HEK293 (cell line): ENCODE measurements at regions not wholly inside any gene's neighbourhood (a gene's known extent, or its start where the extent isn't known, plus 50 kb on each side); places are given as distances from the start of the nearest gene placed in this dataset.

Experiments
- CTCF ChIA-PET: fragments of 350-600 bp; formaldehyde crosslinking; extraction: SDS; loops from one replicate; lab custom pipeline; 2021; ENCODE audit warnings: antibody characterized with exemption; lab: Yijun Ruan, JAX
- POLR2A ChIA-PET: fragments of 300-600 bp; formaldehyde crosslinking; extraction: SDS; loops from one replicate; lab custom pipeline; 2020; ENCODE audit warnings: antibody characterized with exemption, inconsistent platforms; lab: Yijun Ruan, JAX
- H3K27ac ChIP-seq: fragments of 200-500 bp; sonication (Bioruptor generic); 2 replicates; pipeline ENCODE4 v1.5.1; 2014; ENCODE audit warnings: low read depth, low read length, control low read depth, inconsistent platforms; ENCODE audit errors: extremely low read depth
- H3K36me3 ChIP-seq, 2 experiments: fragments of 200-500 bp in 1 of 2; sonication (Bioruptor generic) in 1 of 2; 1 replicate in 1 of 2; 2 replicates in 1 of 2; pipeline ENCODE4 v1.5.1; 2014 to 2017; ENCODE audit warnings: inconsistent platforms in 2 of 2, low read length in 2 of 2; ENCODE audit not compliant: control insufficient read depth in 2 of 2, insufficient read depth in 1 of 2
- H3K4me1 ChIP-seq: fragments of 200-500 bp; sonication (Bioruptor generic); 2 replicates; pipeline ENCODE4 v1.5.1; 2014; ENCODE audit warnings: mild to moderate bottlenecking, low read length, inconsistent platforms; ENCODE audit not compliant: control insufficient read depth, insufficient read depth
- H3K4me3 ChIP-seq: 2 replicates; pipeline ENCODE4 v1.5.1; 2011; ENCODE audit warnings: low read depth, mild to moderate bottlenecking, control low read depth, low read length, moderate library complexity
- H3K9me3 ChIP-seq: fragments of 200-500 bp; sonication (Bioruptor generic); 2 replicates; pipeline ENCODE4 v1.5.1; 2014; ENCODE audit warnings: low read depth, low read length, inconsistent platforms; ENCODE audit not compliant: control insufficient read depth, insufficient read depth
- BCL11B ChIP-seq: fragments of 450-650 bp; formaldehyde crosslinking; IDR thresholded peaks from 2 replicates; pipeline ENCODE4 v1.5.1; 2016; ENCODE audit warnings: low read depth, missing biosample characterization, missing genetic modification characterization
- FEZF1 ChIP-seq: fragments of 450-650 bp; formaldehyde crosslinking; IDR thresholded peaks from 2 replicates; pipeline ENCODE4 v1.5.1; 2016; ENCODE audit warnings: missing biosample characterization, missing genetic modification characterization
- GLIS1 ChIP-seq: fragments of 450-650 bp; formaldehyde crosslinking; IDR thresholded peaks from 2 replicates; pipeline ENCODE4 v1.5.1; 2016; ENCODE audit warnings: missing biosample characterization, missing genetic modification characterization
- KLF17 ChIP-seq: fragments of 450-650 bp; formaldehyde crosslinking; IDR thresholded peaks from 2 replicates; pipeline ENCODE4 v1.5.1; 2016; ENCODE audit warnings: missing biosample characterization, missing genetic modification characterization
- REST ChIP-seq: fragments of 450-650 bp; formaldehyde crosslinking; IDR thresholded peaks from 2 replicates; pipeline ENCODE4 v1.5.1; 2016; ENCODE audit warnings: missing biosample characterization, missing genetic modification characterization
- SCRT1 ChIP-seq: fragments of 450-650 bp; formaldehyde crosslinking; IDR thresholded peaks from 2 replicates; pipeline ENCODE4 v1.5.1; 2016; ENCODE audit warnings: missing biosample characterization, missing genetic modification characterization, borderline replicate concordance
- TRIM28 ChIP-seq: IDR thresholded peaks from 2 replicates; pipeline ENCODE4 v1.6.1; 2011; ENCODE audit warnings: low read length, control low read depth, borderline replicate concordance
- ZFHX2 ChIP-seq: fragments of 450-650 bp; formaldehyde crosslinking; conservative IDR thresholded peaks from 2 replicates; pipeline ENCODE4 v1.5.1; 2016; ENCODE audit warnings: missing biosample characterization, missing genetic modification characterization
- ZFP69B ChIP-seq: fragments of 450-650 bp; formaldehyde crosslinking; IDR thresholded peaks from 2 replicates; pipeline ENCODE4 v1.5.1; 2016; ENCODE audit warnings: missing biosample characterization, missing genetic modification characterization
- ZNF174 ChIP-seq: fragments of 450-650 bp; formaldehyde crosslinking; IDR thresholded peaks from 2 replicates; pipeline ENCODE4 v1.5.0; 2017; ENCODE audit warnings: missing biosample characterization, mild to moderate bottlenecking, missing genetic modification characterization
- ZNF2 ChIP-seq: fragments of 450-650 bp; formaldehyde crosslinking; IDR thresholded peaks from 2 replicates; pipeline ENCODE4 v1.5.1; 2016; ENCODE audit warnings: missing biosample characterization, missing genetic modification characterization
- ZNF211 ChIP-seq: fragments of 450-650 bp; formaldehyde crosslinking; IDR thresholded peaks from 2 replicates; pipeline ENCODE4 v1.5.1; 2016; ENCODE audit warnings: low read depth, missing biosample characterization, missing genetic modification characterization
- ZNF214 ChIP-seq: fragments of 450-650 bp; formaldehyde crosslinking; IDR thresholded peaks from 2 replicates; pipeline ENCODE4 v1.5.1; 2017; ENCODE audit warnings: missing biosample characterization, mild to moderate bottlenecking, missing genetic modification characterization, borderline replicate concordance
- ZNF354C ChIP-seq: fragments of 450-650 bp; formaldehyde crosslinking; IDR thresholded peaks from 2 replicates; pipeline ENCODE4 v1.5.1; 2016; ENCODE audit warnings: missing biosample characterization, missing genetic modification characterization, low read depth, borderline replicate concordance
- ZNF398 ChIP-seq: fragments of 450-650 bp; formaldehyde crosslinking; IDR thresholded peaks from 2 replicates; pipeline ENCODE4 v1.5.1; 2017; ENCODE audit warnings: missing biosample characterization, missing genetic modification characterization
- ZNF501 ChIP-seq: fragments of 450-650 bp; formaldehyde crosslinking; IDR thresholded peaks from 2 replicates; pipeline ENCODE4 v1.5.1; 2016; ENCODE audit warnings: missing biosample characterization, missing genetic modification characterization
- ZNF549 ChIP-seq: fragments of 450-650 bp; IDR thresholded peaks from 2 replicates; pipeline ENCODE4 v1.5.1; 2018; ENCODE audit warnings: missing biosample characterization, missing genetic modification characterization, mild to moderate bottlenecking, inconsistent platforms, moderate library complexity
- ZNF624 ChIP-seq: fragments of 450-650 bp; formaldehyde crosslinking; IDR thresholded peaks from 2 replicates; pipeline ENCODE4 v1.5.1; 2017; ENCODE audit warnings: missing biosample characterization, missing genetic modification characterization
- ZNF776 ChIP-seq: fragments of 450-650 bp; formaldehyde crosslinking; IDR thresholded peaks from 2 replicates; pipeline ENCODE4 v1.5.0; 2017; ENCODE audit warnings: missing biosample characterization, missing genetic modification characterization, borderline replicate concordance
- ZNF785 ChIP-seq: fragments of 450-650 bp; formaldehyde crosslinking; IDR thresholded peaks from 2 replicates; pipeline ENCODE4 v1.5.1; 2016; ENCODE audit warnings: missing biosample characterization, missing genetic modification characterization
- ZSCAN16 ChIP-seq: fragments of 450-650 bp; formaldehyde crosslinking; IDR thresholded peaks from 2 replicates; pipeline ENCODE4 v1.5.1; 2016; ENCODE audit warnings: missing biosample characterization, missing genetic modification characterization
- ZSCAN18 ChIP-seq: fragments of 450-650 bp; formaldehyde crosslinking; IDR thresholded peaks from 2 replicates; pipeline ENCODE4 v1.5.1; 2016; ENCODE audit warnings: missing biosample characterization, missing genetic modification characterization
- ZSCAN4 ChIP-seq: fragments of 450-650 bp; formaldehyde crosslinking; IDR thresholded peaks from 2 replicates; pipeline ENCODE4 v1.5.1; 2017; ENCODE audit warnings: missing biosample characterization, missing genetic modification characterization

GRCh38 chr12:67498991-67499390, 149.6 kb upstream of the DYRK2 start:
- no peak overlapping the region for H3K4me3 ChIP-seq
- no peak overlapping the region for H3K27ac ChIP-seq
- TF ChIP-seq ZNF354C, result no peak
- TF ChIP-seq FEZF1 (tag by site-specific recombination), result no peak
- no peak for TF ChIP-seq ZNF501 (tag by site-specific recombination)
- TF ChIP-seq ZSCAN18 (tag by site-specific recombination), result no peak
- no peak for TF ChIP-seq ZSCAN16 (tag by site-specific recombination)
- no peak for TF ChIP-seq ZNF214
- no peak for TF ChIP-seq TRIM28
- H3K36me3 ChIP-seq, result no peaks in the 10 kb centered on the region
- ChIA-PET POLR2A (no interaction called here), CTCF (no interaction called here)
- no peaks in the 10 kb centered on the region for H3K9me3 ChIP-seq
- H3K4me1 ChIP-seq, result no peaks in the 10 kb centered on the region

- Histone ChIP-seq H3K9me3 (no peaks in the 10 kb centered on the region), H3K27ac (no peak overlapping the region), H3K4me3 (no peak overlapping the region), H3K4me1 (no peaks in the 10 kb centered on the region), H3K36me3 (no peaks in the 10 kb centered on the region)
- ChIA-PET CTCF (no interaction called here), POLR2A (no interaction called here)
- TF ChIP-seq ZNF398 (tag by site-specific recombination), result no peak
- TF ChIP-seq ZNF776 (tag by site-specific recombination), result no peak
- no peak for TF ChIP-seq SCRT1 (tag by site-specific recombination)
- TF ChIP-seq BCL11B (tag by site-specific recombination), result no peak
- no peak for TF ChIP-seq GLIS1 (tag by site-specific recombination)
- TF ChIP-seq ZNF785 (tag by site-specific recombination), result no peak
- no peak for TF ChIP-seq ZNF624 (tag by site-specific recombination)
- no peak for TF ChIP-seq ZNF211 (tag by site-specific recombination)
- no peak for TF ChIP-seq ZFHX2
- no peak for TF ChIP-seq ZSCAN4
- no peak for TF ChIP-seq ZNF174
- no peak for TF ChIP-seq ZNF549
- no peak for TF ChIP-seq ZNF2 (tag by site-specific recombination)
- no peak for TF ChIP-seq ZSCAN18 (tag by site-specific recombination)
- TF ChIP-seq ZNF501 (tag by site-specific recombination), result no peak
- no peak for TF ChIP-seq KLF17 (tag by site-specific recombination)
- no peak for TF ChIP-seq REST (tag by site-specific recombination)
- no peak for TF ChIP-seq ZFP69B (tag by site-specific recombination)
Observed at GRCh38 chr12:67501362-67501761, 147.2 kb upstream of the DYRK2 start.
